A549 (cell line): ENCODE measurements at regions not wholly inside any gene's neighbourhood (a gene's known extent, or its start where the extent isn't known, plus 50 kb on each side); places are given as distances from the start of the nearest gene placed in this dataset.

Experiments used
- BHLHE40 ChIP-seq: IDR thresholded peaks from 2 replicates; pipeline ENCODE4 v1.6.1; 2012; ENCODE audit warnings: low read depth, low read length, inconsistent platforms
- ELK1 ChIP-seq: fragments of 150-350 bp; IDR thresholded peaks from 2 replicates; pipeline ENCODE4 v1.6.1; 2014; ENCODE audit warnings: low read depth, mild to moderate bottlenecking, low read length
- GATA3 ChIP-seq: IDR thresholded peaks from 2 replicates; pipeline ENCODE4 v1.6.1; 2012; ENCODE audit warnings: borderline replicate concordance
- HEYL ChIP-seq: fragments of 250-450 bp; sonication (Bioruptor Pico); IDR thresholded peaks from 2 replicates; pipeline ENCODE4 v1.8.0; 2021; ENCODE audit warnings: mild to moderate bottlenecking, moderate library complexity
- KDM1A ChIP-seq: fragments of 200-600 bp; sonication (generic); IDR thresholded peaks from 2 replicates; pipeline ENCODE4 v1.6.1; 2016; ENCODE audit warnings: low read depth, mild to moderate bottlenecking
- MAFK ChIP-seq: fragments of 450-650 bp; IDR thresholded peaks from 2 replicates; pipeline ENCODE4 v1.6.1; 2014; ENCODE audit not compliant: partially characterized antibody
- MAX ChIP-seq: IDR thresholded peaks from 2 replicates; pipeline ENCODE4 v1.6.1; 2012
- MYC ChIP-seq: IDR thresholded peaks from 2 replicates; pipeline ENCODE4 v1.6.1; 2012; ENCODE audit warnings: mild to moderate bottlenecking, inconsistent platforms, low read length, improper control_type of control experiment, borderline replicate concordance
- RFX5 ChIP-seq: fragments of 450-650 bp; IDR thresholded peaks from 2 replicates; pipeline ENCODE4 v1.7.1; 2014; ENCODE audit warnings: antibody characterized with exemption, mild to moderate bottlenecking, moderate library complexity
- SMC3 ChIP-seq: fragments of >200 bp; sonication (Bioruptor Twin); formaldehyde crosslinking; IDR thresholded peaks from 3 replicates; pipeline ENCODE4 v1.6.1; 2018; ENCODE audit warnings: inconsistent platforms
- TF ChIP-seq, protein P1 (sequence below): fragments of >200 bp; sonication (Bioruptor Twin); formaldehyde crosslinking; IDR thresholded peaks from 3 replicates; pipeline ENCODE4 v1.5.1; 2016
- TF ChIP-seq, protein P2 (sequence below): IDR thresholded peaks from 2 replicates; pipeline ENCODE4 v1.6.1; 2012; ENCODE audit warnings: low read depth, borderline replicate concordance
- TF ChIP-seq, protein P3 (sequence below): fragments of 450-650 bp; IDR thresholded peaks from 2 replicates; pipeline ENCODE4 v1.6.1; 2014; ENCODE audit warnings: antibody characterized with exemption

- no peak for TF ChIP-seq RFX5
- no peak for TF ChIP-seq MAX
- no peak for TF ChIP-seq HEYL
- TF ChIP-seq, protein P1, sequence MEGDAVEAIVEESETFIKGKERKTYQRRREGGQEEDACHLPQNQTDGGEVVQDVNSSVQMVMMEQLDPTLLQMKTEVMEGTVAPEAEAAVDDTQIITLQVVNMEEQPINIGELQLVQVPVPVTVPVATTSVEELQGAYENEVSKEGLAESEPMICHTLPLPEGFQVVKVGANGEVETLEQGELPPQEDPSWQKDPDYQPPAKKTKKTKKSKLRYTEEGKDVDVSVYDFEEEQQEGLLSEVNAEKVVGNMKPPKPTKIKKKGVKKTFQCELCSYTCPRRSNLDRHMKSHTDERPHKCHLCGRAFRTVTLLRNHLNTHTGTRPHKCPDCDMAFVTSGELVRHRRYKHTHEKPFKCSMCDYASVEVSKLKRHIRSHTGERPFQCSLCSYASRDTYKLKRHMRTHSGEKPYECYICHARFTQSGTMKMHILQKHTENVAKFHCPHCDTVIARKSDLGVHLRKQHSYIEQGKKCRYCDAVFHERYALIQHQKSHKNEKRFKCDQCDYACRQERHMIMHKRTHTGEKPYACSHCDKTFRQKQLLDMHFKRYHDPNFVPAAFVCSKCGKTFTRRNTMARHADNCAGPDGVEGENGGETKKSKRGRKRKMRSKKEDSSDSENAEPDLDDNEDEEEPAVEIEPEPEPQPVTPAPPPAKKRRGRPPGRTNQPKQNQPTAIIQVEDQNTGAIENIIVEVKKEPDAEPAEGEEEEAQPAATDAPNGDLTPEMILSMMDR = no peak
- no peak for TF ChIP-seq KDM1A
- TF ChIP-seq, protein P2, sequence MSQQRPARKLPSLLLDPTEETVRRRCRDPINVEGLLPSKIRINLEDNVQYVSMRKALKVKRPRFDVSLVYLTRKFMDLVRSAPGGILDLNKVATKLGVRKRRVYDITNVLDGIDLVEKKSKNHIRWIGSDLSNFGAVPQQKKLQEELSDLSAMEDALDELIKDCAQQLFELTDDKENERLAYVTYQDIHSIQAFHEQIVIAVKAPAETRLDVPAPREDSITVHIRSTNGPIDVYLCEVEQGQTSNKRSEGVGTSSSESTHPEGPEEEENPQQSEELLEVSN = no peak
- TF ChIP-seq BHLHE40 = no peak
- TF ChIP-seq, protein P3, sequence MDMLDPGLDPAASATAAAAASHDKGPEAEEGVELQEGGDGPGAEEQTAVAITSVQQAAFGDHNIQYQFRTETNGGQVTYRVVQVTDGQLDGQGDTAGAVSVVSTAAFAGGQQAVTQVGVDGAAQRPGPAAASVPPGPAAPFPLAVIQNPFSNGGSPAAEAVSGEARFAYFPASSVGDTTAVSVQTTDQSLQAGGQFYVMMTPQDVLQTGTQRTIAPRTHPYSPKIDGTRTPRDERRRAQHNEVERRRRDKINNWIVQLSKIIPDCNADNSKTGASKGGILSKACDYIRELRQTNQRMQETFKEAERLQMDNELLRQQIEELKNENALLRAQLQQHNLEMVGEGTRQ = no peak
- no peak for TF ChIP-seq ELK1
- TF ChIP-seq MYC = no peak
- no peak for TF ChIP-seq MAFK
- TF ChIP-seq SMC3 = no peak
- TF ChIP-seq GATA3 = no peak
Measured at GRCh38 chrY:7516268-7516667, 604.7 kb upstream of the AMELY start.
